ENCODE measurements at regions not wholly inside any gene's neighbourhood (a gene's known extent, or its start where the extent isn't known, plus 50 kb on each side); places are given as distances from the start of the nearest gene placed in this dataset.
A peak's percentile ranks its signal among the peaks of the same experiment; 100 is the strongest.
"Not testable (repeated sequence)": the region's sequence is repeated elsewhere in the genome, so short reads cannot be mapped to it uniquely, and the experiment has no call there.

DNA sequence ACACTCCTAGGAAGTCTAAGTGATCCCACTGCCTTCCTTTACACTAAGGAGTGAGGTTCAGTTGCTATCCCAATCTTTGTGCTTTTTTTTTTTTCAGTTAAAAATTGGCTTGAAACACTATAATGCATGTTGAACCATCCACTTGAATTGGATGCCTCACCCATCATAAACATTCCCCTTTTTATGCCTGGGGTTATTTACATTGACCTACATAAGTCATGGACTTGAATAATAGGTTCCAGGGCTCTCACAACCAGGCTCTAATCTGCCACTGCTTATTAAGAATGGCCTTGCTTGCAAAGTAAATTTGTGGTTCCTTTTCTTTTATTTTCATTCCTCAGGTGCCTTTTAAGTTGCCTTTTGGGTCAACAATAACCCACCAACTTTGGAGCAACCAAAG is 236.1 kb upstream of the MEIS1 start:
- no peaks in the 10 kb centered on the region for H3K27me3 ChIP-seq (ENCODE audit: control insufficient read depth in 1 of 2, insufficient read depth in 2 of 2, low read length in 2 of 2)
- no peak overlapping the region for H3K27ac ChIP-seq (ENCODE audit: low read depth in 2 of 2, low read length in 1 of 2)
- no peaks in the 10 kb centered on the region for H3K36me3 ChIP-seq (ENCODE audit: control insufficient read depth in 2 of 2, insufficient read depth in 2 of 2, low read length in 1 of 2)
- H3K4me3 ChIP-seq (ENCODE audit: low read depth in 1 of 2, low read length in 2 of 2) = no peak overlapping the region
- no peaks in the 10 kb centered on the region for H3K4me1 ChIP-seq (ENCODE audit: control insufficient read depth in 2 of 2, insufficient read depth in 2 of 2, low read length in 1 of 2)
- no peaks in the 10 kb centered on the region for H3K9me3 ChIP-seq (ENCODE audit: control insufficient read depth in 2 of 2, insufficient read depth in 1 of 2, low read depth in 1 of 2, low read length in 1 of 2)

DNA sequence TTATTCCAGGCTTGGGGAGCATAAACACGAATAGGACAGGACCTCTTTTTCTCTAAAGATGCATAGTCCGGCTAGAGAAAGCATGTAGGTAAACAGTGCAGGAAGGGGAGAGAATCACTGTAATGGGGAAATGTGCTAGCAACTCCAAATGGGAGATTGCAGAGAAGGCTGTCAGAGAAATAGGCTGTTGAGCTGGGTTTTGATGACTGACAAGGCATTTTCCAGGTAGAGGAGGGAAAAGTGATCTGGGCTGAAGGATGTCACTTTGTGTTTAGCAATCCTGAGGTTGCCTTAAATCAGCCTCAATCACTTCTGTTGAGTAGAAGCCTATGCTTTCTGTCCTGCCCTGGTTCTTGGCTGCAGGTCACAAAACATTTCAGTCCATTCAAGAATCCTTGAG is 242.0 kb upstream of the MEIS1 start:
- Histone ChIP-seq H3K4me3 (ENCODE audit: low read depth in 1 of 2, low read length in 2 of 2) (no peak overlapping the region), H3K9me3 (ENCODE audit: control insufficient read depth in 2 of 2, insufficient read depth in 1 of 2, low read depth in 1 of 2, low read length in 1 of 2) (no peaks in the 10 kb centered on the region), H3K4me1 (ENCODE audit: control insufficient read depth in 2 of 2, insufficient read depth in 2 of 2, low read length in 1 of 2) (no peaks in the 10 kb centered on the region), H3K27ac (ENCODE audit: low read depth in 2 of 2, low read length in 1 of 2) (no peak overlapping the region), H3K27me3 (ENCODE audit: control insufficient read depth in 1 of 2, insufficient read depth in 2 of 2, low read length in 2 of 2) (no peaks in the 10 kb centered on the region), H3K36me3 (ENCODE audit: control insufficient read depth in 2 of 2, insufficient read depth in 2 of 2, low read length in 1 of 2) (no peaks in the 10 kb centered on the region)
- WGBS, 2 donors = 79% methylated on average over 2 of the region's 2 CpGs

DNA sequence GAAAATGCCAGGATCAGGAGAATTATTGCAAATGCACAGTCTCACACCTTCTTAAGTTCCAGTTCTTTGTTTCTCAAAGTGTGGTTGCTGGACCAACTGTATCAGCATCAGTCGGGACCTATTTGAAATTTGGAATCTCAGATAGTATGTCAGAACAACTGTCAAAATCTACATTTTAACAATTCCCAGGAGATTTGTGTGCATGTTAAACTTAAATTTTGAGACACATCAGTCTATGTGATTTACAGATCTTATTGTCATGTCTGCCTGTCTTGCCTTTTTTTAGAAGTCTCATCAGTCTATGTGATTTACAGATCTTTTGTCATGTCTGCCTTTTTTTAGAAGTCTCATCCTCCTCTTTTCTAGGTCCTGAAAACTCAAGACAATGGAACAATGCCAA is 243.6 kb upstream of the MEIS1 start:
- Histone ChIP-seq H3K4me3 (ENCODE audit: low read depth in 1 of 2, low read length in 2 of 2) (no peak overlapping the region), H3K27me3 (ENCODE audit: control insufficient read depth in 1 of 2, insufficient read depth in 2 of 2, low read length in 2 of 2) (no peaks in the 10 kb centered on the region), H3K27ac (ENCODE audit: low read depth in 2 of 2, low read length in 1 of 2) (no peak overlapping the region), H3K9me3 (ENCODE audit: control insufficient read depth in 2 of 2, insufficient read depth in 1 of 2, low read depth in 1 of 2, low read length in 1 of 2) (no peaks in the 10 kb centered on the region), H3K36me3 (ENCODE audit: control insufficient read depth in 2 of 2, insufficient read depth in 2 of 2, low read length in 1 of 2) (no peaks in the 10 kb centered on the region), H3K4me1 (ENCODE audit: control insufficient read depth in 2 of 2, insufficient read depth in 2 of 2, low read length in 1 of 2) (no peaks in the 10 kb centered on the region)
- WGBS, 2 donors = 91 to 93% methylated on average over 1 of the region's 1 CpG

DNA sequence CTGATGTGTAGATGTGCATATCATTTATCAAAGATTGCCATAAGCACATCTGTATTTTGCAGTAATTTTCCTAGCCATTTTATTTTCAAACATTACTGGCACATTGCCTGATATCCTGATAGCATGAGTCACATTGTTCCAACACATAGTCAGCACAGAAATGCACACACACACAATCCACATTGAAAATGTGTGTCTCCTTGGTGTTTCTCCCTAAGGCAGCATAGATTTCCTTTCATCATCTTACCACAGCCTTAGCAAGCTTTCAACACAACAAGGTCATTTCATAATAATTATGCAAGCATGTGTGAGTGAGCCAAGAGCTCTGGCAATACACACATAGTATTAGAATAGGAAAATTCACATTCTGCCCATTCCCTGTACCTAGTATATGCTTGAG is 245.4 kb upstream of the MEIS1 start:
- H3K9me3 ChIP-seq (ENCODE audit: control insufficient read depth in 2 of 2, insufficient read depth in 1 of 2, low read depth in 1 of 2, low read length in 1 of 2) = no peaks in the 10 kb centered on the region
- no peaks in the 10 kb centered on the region for H3K4me1 ChIP-seq (ENCODE audit: control insufficient read depth in 2 of 2, insufficient read depth in 2 of 2, low read length in 1 of 2)
- H3K36me3 ChIP-seq (ENCODE audit: control insufficient read depth in 2 of 2, insufficient read depth in 2 of 2, low read length in 1 of 2) = no peaks in the 10 kb centered on the region
- H3K27ac ChIP-seq (ENCODE audit: low read depth in 2 of 2, low read length in 1 of 2) = no peak overlapping the region
- H3K4me3 ChIP-seq (ENCODE audit: low read depth in 1 of 2, low read length in 2 of 2) = no peak overlapping the region
- H3K27me3 ChIP-seq (ENCODE audit: control insufficient read depth in 1 of 2, insufficient read depth in 2 of 2, low read length in 2 of 2) = no peaks in the 10 kb centered on the region

DNA sequence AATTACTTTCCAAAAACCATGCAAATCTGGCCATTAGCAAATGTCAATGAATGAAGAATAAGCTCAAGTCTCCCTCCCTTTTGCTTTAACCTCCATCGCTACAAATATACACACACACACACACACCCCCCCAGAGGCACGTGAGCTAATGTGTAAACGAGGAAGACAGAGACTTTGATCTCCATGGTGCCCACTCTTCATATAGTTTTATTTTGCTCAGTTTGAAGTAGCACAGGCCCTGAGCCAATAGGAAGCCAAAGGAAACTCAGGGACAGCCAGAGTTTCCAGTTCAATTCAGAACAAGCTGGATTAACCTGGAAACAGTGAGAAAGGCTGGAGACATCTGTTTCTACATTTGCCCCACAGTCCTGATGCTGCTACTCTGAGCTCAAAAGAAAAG is 248.4 kb upstream of the MEIS1 start:
- 41 to 51% methylated on average over 3 of the region's 3 CpGs for WGBS, 2 donors

DNA sequence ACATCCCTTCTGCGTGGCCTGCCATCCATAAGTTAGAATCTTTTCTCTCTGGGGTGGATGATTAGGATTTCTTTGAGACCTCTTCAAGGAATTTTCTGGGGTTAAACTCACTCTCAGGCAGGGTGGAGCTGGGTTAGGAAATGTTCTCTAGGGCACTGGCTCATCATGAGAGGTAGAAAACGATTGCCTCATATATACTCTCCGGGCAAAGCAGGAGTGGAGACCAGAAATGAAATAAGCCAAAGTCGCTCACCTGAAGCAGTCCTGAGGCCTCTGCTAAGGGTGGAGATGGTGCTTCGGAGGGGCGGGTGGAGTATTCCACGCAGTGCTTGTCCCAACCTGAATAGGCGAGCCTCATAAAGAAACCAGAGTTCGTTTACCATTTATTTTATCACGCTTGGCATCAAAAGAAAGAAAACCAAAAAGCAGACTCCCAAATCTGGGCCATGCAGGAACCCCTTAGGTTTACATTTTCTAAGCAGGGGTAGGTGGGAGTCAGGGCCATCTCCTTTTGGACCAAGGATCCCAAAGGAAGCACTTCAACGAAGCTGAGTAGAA is 249.3 kb upstream of the MEIS1 start:
- Histone ChIP-seq H3K27ac (ENCODE audit: low read depth in 2 of 2, low read length in 1 of 2) (peak overlapping the region; percentile 76 to 83), H3K9me3 (ENCODE audit: control insufficient read depth in 2 of 2, insufficient read depth in 1 of 2, low read depth in 1 of 2, low read length in 1 of 2) (no peaks in the 10 kb centered on the region), H3K36me3 (ENCODE audit: control insufficient read depth in 2 of 2, insufficient read depth in 2 of 2, low read length in 1 of 2) (no peaks in the 10 kb centered on the region), H3K27me3 (ENCODE audit: control insufficient read depth in 1 of 2, insufficient read depth in 2 of 2, low read length in 2 of 2) (no peaks in the 10 kb centered on the region), H3K4me1 (ENCODE audit: control insufficient read depth in 2 of 2, insufficient read depth in 2 of 2, low read length in 1 of 2) (peaks cover 0 to 3% of the 10 kb centered on the region in 2 donors), H3K4me3 (ENCODE audit: low read depth in 1 of 2, low read length in 2 of 2) (no peak overlapping the region)
- 59 to 71% methylated on average over 11 of the region's 11 CpGs for WGBS, 2 donors

More for the DNA sequence above, 248.4 kb upstream of the MEIS1 start:
- no peaks in the 10 kb centered on the region for H3K36me3 ChIP-seq (ENCODE audit: control insufficient read depth in 2 of 2, insufficient read depth in 2 of 2, low read length in 1 of 2)
- H3K4me3 ChIP-seq (ENCODE audit: low read depth in 1 of 2, low read length in 2 of 2) = no peak overlapping the region
- H3K9me3 ChIP-seq (ENCODE audit: control insufficient read depth in 2 of 2, insufficient read depth in 1 of 2, low read depth in 1 of 2, low read length in 1 of 2) = no peaks in the 10 kb centered on the region
- H3K27ac ChIP-seq (ENCODE audit: low read depth in 2 of 2, low read length in 1 of 2) = peak overlapping the region in 1 of 2 donors; percentile 36
- H3K4me1 ChIP-seq (ENCODE audit: control insufficient read depth in 2 of 2, insufficient read depth in 2 of 2, low read length in 1 of 2) = peaks cover 0 to 3% of the 10 kb centered on the region in 2 donors
- H3K27me3 ChIP-seq (ENCODE audit: control insufficient read depth in 1 of 2, insufficient read depth in 2 of 2, low read length in 2 of 2) = no peaks in the 10 kb centered on the region

DNA sequence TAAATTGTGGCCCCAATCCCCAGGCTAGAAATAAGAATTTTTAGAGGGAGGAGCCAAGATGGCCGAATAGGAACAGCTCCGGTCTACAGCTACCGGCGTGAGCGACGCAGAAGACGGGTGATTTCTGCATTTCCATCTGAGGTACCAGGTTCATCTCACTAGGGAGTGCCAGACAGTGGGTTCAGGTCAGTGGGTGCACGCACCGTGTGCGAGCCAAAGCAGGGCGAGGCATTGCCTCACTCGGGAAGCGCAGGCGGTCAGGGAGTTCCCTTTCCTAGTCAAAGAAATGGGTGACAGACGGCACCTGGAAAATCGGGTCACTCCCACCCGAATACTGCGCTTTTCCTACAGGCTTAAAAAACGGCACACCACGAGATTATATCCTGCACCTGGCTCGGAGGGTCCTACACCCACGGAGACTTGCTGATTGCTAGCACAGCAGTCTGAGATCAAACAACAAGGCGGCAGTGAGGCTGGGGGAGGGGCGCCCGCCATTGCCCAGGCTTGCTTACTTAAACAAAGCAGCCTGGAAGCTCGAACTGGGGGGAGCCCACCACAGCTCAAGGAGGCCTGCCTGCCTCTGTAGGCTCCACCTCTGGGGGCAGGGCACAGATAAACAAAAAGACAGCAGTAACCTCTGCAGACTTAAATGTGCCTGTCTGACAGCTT is 257.7 kb upstream of the MEIS1 start:
- H3K36me3 ChIP-seq (ENCODE audit: control insufficient read depth in 2 of 2, insufficient read depth in 2 of 2, low read length in 1 of 2); H3K9me3 ChIP-seq (ENCODE audit: control insufficient read depth in 2 of 2, insufficient read depth in 1 of 2, low read depth in 1 of 2, low read length in 1 of 2); H3K4me1 ChIP-seq (ENCODE audit: control insufficient read depth in 2 of 2, insufficient read depth in 2 of 2, low read length in 1 of 2); H3K27me3 ChIP-seq (ENCODE audit: control insufficient read depth in 1 of 2, insufficient read depth in 2 of 2, low read length in 2 of 2); H3K4me3 ChIP-seq (ENCODE audit: low read depth in 1 of 2, low read length in 2 of 2); H3K27ac ChIP-seq (ENCODE audit: low read depth in 2 of 2, low read length in 1 of 2): not testable (repeated sequence)
- 88 to 91% methylated on average over 26 of the region's 26 CpGs for WGBS, 2 donors

DNA sequence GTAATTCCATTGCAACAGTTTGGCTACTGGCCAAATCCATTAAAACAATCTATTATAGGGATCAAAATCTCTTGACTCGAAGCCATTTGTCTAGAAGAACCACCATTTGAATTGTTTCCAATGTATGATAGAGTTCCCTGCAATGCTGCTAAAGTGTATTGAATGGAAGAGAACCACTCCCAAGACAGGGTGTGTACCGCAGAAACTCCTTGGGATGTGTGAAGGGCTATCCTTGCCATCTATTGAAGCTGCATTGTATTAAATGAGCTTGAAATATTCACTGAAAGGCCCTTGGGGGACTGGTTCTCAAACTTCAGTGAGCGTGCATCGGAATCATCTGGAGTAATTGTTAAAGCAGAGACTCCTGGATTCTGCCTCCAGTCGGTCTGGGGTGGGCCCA is 260.4 kb upstream of the MEIS1 start:
- Histone ChIP-seq H3K9me3 (ENCODE audit: control insufficient read depth in 2 of 2, insufficient read depth in 1 of 2, low read depth in 1 of 2, low read length in 1 of 2) (no peaks in the 10 kb centered on the region), H3K4me3 (ENCODE audit: low read depth in 1 of 2, low read length in 2 of 2) (no peak overlapping the region), H3K27me3 (ENCODE audit: control insufficient read depth in 1 of 2, insufficient read depth in 2 of 2, low read length in 2 of 2) (no peaks in the 10 kb centered on the region), H3K27ac (ENCODE audit: low read depth in 2 of 2, low read length in 1 of 2) (no peak overlapping the region), H3K4me1 (ENCODE audit: control insufficient read depth in 2 of 2, insufficient read depth in 2 of 2, low read length in 1 of 2) (no peaks in the 10 kb centered on the region), H3K36me3 (ENCODE audit: control insufficient read depth in 2 of 2, insufficient read depth in 2 of 2, low read length in 1 of 2) (no peaks in the 10 kb centered on the region)
- 56 to 67% methylated on average over 5 of the region's 5 CpGs for WGBS, 2 donors

DNA sequence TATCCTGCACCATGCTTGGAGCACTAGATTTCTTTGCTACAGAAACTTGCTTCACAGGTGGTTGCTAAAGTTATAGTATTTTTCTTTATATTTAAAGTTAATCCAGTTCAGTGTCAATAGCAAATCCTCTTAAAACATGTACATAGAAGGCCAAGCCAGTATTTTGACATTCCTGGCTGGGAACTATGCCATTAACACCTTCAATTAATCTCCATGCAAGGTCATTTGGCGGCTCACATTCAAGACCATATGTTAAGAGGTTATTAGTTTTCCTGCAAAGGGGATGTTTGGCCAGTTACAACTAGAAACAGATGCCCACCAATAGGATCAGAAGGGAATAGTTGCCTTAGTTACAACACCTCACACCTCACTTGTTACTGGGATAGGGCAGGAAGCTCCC is 261.3 kb upstream of the MEIS1 start:
- no peaks in the 10 kb centered on the region for H3K9me3 ChIP-seq (ENCODE audit: control insufficient read depth in 2 of 2, insufficient read depth in 1 of 2, low read depth in 1 of 2, low read length in 1 of 2)
- WGBS, 2 donors = 49 to 62% methylated on average over 1 of the region's 1 CpG
- no peaks in the 10 kb centered on the region for H3K27me3 ChIP-seq (ENCODE audit: control insufficient read depth in 1 of 2, insufficient read depth in 2 of 2, low read length in 2 of 2)
- no peaks in the 10 kb centered on the region for H3K4me1 ChIP-seq (ENCODE audit: control insufficient read depth in 2 of 2, insufficient read depth in 2 of 2, low read length in 1 of 2)
- no peaks in the 10 kb centered on the region for H3K36me3 ChIP-seq (ENCODE audit: control insufficient read depth in 2 of 2, insufficient read depth in 2 of 2, low read length in 1 of 2)
- no peak overlapping the region for H3K27ac ChIP-seq (ENCODE audit: low read depth in 2 of 2, low read length in 1 of 2)
- no peak overlapping the region for H3K4me3 ChIP-seq (ENCODE audit: low read depth in 1 of 2, low read length in 2 of 2)

DNA sequence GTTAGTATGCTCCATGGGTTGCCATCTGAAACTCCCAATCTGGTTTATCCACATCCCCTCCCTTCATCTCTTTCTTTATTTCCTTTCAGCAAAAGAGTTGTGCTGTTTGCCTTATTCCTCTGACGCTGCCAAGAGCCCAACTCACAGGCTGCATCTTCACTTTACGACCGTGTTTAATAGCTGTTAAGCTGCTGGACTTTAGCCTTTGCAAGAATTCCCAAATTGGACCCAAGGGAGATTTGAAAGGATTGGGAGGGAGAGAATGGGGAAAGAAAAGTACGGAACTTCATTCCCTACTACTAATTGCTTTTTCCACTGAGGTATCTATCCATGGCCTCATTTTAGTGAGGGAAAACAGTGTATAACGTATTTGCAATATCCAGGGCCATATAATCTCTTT is 263.4 kb upstream of the MEIS1 start:
- Histone ChIP-seq H3K9me3 (ENCODE audit: control insufficient read depth in 2 of 2, insufficient read depth in 1 of 2, low read depth in 1 of 2, low read length in 1 of 2) (no peaks in the 10 kb centered on the region), H3K36me3 (ENCODE audit: control insufficient read depth in 2 of 2, insufficient read depth in 2 of 2, low read length in 1 of 2) (no peaks in the 10 kb centered on the region), H3K4me3 (ENCODE audit: low read depth in 1 of 2, low read length in 2 of 2) (no peak overlapping the region), H3K27me3 (ENCODE audit: control insufficient read depth in 1 of 2, insufficient read depth in 2 of 2, low read length in 2 of 2) (no peaks in the 10 kb centered on the region), H3K27ac (ENCODE audit: low read depth in 2 of 2, low read length in 1 of 2) (no peak overlapping the region), H3K4me1 (ENCODE audit: control insufficient read depth in 2 of 2, insufficient read depth in 2 of 2, low read length in 1 of 2) (no peaks in the 10 kb centered on the region)
- WGBS, 2 donors = 72 to 77% methylated on average over 5 of the region's 5 CpGs
